ENCODE measurements at regions not wholly inside any gene's neighbourhood (a gene's known extent, or its start where the extent isn't known, plus 50 kb on each side); places are given as distances from the start of the nearest gene placed in this dataset.
A peak's percentile ranks its signal among the peaks of the same experiment; 100 is the strongest.

DNA sequence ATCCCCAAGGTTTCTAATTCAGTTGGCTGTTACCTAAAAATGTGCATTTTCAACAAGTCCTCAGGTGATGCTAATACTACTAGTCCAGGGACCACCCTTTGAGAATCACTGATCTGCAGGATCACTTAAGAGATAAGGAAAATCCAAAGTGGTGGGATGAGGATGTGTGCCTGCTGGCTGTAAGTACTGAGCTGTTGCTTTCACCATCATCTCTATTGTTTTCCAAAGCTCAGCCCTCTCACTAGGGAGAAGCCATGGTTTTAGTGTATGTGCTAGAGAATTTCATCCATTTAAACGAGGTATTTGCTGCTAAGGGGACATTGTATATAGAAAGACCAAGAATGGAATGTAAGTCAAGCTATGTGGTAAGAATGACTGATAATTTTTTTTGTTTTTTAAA is 202.3 kb downstream of the KIF21A start:
- DNase-seq (ENCODE audit: low spot score in 2 of 2), result no peak
- FAIRE-seq, result no peak

DNA sequence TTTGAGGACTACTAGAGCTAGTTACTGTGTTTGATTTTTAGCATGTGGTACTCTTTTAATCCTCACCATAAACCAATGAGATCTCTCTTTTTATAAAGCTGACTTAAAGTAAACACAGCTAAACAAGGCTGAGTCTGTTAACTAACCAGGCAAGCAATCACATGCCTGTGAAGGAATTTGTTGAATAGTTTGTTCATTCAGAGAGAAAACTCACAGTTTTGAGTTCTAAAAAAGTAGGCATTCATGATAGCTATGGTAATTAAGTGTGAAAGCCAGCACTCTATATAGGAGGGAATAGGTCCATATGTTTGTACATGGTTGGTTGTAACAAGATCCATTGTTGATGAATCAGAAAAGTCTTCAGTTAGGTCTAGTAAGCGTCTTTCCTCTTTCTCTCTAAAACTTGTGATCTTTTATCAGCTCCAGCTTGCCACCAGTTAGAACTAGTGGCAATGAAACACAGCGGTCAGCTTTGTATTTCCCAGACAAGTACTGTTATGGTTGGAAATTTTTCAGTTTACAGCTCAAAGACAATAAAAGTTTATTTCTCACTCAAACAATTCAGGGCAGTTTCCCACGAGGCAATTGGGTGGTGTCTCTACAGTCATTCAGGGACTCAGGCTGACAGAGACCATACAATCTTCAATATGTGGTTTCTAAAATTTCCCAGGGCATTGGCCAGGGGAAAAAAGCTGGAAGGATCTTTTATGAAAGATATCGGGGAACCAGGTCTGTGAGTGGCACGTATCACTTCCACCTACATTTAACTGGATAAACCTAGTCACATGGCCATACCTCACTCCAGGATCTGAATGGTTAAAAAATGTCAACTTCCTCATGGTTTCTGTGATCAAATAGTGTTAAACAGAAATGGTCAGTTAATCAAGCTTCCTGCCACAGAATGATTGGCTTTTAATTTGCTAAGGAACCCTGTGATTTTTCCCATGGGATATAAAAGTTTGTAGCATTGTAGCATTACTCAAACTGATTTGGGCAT is 203.1 kb downstream of the KIF21A start:
- FAIRE-seq, result no peak
- DNase-seq (ENCODE audit: low spot score in 2 of 2), result no peak

DNA sequence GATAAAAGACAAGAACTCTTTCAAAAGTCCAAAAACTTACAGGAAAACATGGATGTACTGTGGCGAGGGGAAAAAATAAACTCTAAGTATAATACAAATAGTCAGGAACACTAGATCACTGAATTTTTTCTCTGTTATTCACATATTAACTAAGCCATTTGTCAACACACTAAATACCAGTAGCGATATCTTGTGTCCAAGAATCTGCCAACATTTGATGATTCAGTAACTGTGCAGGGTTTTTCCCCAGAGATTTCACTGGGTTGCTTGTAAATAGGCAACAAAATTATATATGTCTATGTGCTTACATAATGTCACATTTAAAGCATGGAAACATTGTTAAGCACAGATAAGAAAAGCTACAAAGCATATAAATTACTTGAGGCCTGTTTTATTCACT is 205.9 kb downstream of the KIF21A start:
- no peak for FAIRE-seq
- DNase-seq (ENCODE audit: low spot score in 2 of 2), result no peak

DNA sequence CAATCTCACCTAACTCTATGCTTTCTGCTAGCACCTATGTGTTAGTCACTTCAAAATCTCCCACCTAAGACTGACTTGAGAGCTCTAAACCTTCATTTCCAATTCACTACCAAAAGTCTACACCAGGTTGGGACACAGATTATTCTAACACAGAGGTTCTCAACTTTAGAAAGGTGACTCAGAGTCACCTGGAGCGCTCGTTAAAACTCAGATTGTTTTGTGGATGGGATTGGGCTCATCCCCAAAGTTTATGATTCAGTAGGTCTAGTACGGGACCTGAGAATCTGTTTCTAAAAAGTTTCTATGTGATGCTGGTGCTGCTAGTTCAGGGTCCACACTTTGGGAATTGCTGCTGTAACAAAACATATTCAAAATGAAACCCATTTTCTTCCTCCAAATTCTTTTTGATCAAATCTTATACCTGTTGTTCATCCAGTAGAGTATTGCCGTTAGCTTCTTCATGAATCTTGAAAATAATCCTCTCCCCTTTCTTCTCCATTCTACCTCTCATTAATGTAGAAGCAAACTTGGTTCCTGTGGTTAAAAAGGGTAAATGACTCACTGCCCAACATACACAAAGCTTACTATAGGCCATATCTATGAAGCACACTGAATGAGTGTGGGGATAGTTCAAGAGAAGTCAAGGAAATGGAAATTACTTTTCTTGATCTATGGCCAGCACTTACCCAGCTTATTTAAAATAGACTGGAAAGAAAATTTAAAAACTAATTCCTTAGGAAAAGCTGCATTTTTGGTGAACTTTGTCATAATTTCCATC is 206.7 kb downstream of the KIF21A start:
- FAIRE-seq (no peak), DNase-seq (ENCODE audit: low spot score in 2 of 2) (no peak)

DNA sequence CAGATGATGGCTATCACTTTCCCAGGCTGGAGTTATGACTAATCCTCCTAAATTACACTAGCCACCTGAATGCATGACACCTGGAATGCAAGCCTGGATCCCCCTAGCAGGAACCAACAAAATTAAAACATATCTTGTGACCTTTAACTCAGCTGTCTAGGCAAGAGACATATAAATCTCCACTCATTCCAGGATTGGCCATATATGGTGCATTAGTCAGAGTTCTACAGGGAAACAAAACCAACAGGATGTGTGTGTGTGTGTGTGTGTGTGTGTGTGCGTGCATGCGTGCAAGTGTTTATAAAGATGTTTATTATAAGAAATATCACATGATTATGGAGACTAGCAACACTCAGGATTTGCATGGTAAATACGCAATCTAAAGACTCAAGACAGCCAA is 212.8 kb downstream of the KIF21A start:
- FAIRE-seq, result no peak
- no peak for DNase-seq (ENCODE audit: low spot score in 2 of 2)

DNA sequence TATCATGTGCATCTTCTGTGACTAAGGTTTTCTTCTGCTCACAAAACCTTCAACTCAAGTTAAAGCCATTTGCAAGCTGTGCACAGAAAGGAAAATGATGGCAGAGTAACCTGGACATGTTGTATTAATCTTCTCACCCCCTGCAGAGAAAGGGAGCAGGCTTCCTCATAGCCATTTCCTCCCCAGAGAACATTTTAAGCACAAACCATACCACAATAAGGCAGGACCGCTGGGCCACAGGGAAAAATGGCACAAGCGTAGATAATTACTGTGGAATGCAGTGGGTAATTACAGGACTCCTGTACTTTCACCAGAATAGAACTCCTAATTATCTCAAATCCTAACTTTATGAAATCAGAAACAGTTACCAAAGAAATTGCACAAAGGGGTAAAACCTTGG is 215.7 kb downstream of the KIF21A start:
- no peak for FAIRE-seq
- no peak for DNase-seq (ENCODE audit: low spot score in 2 of 2)

DNA sequence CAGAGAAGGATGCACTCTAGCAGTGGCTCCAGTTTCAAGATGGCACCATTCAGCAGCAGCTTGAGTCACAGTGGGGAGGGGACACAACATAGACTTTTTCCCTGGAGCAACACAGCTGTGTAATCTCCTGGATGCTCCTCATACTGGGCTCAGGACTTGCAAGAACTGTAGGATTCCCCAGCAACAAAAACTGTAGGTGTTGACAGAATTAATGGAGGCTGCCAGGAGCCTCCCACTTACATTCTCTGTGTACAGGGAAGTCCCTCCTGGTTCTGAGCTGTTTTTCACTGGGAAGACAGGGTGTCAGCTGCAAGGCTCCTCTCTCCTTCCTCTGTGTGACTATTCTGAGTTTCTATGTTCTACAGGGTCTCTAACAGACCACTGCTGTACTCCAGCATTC is 217.9 kb downstream of the KIF21A start:
- DNase-seq (ENCODE audit: low spot score in 2 of 2) (no peak), FAIRE-seq (no peak)

DNA sequence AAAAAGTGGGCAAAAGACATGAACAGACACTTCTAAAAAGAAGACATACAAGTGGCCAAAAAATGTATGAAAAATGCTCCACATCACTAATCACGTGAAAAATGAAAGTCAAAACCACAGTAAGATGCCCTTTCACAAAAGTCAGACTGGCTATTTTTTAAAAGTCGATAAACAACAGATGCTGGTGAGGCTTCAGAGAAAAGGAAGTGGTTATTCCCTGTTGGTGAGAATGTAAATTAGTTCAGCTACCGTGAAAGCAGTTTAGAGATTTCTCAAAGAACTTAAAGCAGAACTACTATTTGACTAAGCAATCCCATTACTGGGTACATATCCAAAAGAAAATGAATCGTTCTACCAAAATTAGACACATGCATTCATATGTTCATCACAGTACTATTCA is 237.0 kb downstream of the KIF21A start:
- FAIRE-seq, result no peak

DNA sequence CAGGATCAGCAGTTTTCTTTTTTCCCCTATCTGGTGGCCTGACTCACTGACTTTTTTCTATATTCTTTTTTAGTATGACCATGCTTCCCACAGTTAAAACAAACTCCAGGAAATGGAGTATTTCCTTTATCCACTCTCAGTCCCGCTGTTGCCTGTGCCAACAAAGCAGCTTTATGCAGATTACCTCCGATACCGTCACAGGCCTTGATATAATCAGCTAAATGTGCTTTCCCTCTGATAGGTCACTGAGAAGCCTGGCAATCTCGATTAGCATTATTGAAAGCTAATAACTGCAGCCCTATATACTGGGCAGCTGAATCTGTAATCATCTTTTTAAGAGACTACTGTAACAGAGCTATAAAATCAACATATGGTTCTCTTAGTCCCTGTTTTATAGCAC is 243.6 kb downstream of the KIF21A start:
- DNase-seq (ENCODE audit: low spot score in 2 of 2) (no peak), FAIRE-seq (no peak)

More for the DNA sequence above, 237.0 kb downstream of the KIF21A start:
- DNase-seq (ENCODE audit: low spot score in 2 of 2), result no peak

DNA sequence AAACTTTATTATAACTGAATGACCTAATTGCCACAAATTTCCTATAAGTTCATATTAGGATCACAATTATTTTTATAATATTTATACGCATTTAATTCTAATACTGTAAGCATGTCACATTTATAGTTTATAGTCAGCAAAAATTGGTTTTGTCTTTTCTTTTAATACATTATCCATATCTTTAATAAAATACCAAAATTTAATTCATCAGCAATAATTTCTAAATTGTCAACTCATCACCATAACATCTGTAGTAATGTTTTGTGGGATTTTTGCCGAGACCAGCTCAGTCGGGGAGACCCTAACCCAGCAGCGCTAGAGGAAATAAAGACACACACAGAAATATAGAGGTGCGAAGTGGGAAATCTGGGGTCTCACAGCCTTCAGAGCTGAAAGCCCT is 254.2 kb downstream of the KIF21A start:
- peak; percentile 15 for FAIRE-seq
- DNase-seq (ENCODE audit: low spot score in 2 of 2), result no peak

DNA sequence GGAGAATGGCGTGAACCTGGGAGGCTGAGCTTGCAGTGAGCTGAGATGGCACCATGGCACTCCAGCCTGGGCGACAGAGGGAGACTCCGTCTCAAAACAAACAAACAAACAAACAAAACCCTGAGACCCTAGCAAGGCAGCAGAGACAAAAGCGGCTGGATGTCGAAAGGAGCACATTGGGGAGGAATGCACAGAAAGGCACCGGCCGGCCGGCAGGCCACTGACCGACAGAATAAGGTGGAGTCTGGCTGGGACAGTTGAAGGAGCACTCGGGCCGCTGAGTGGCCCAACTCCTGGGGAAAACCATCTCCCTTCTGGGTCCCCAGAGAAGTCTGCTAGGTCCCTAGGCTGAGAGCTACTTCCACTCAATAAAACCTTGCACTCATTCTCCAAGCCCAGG is 256.2 kb downstream of the KIF21A start:
- DNase-seq (ENCODE audit: low spot score in 2 of 2) (no peak), FAIRE-seq (no peak)

DNA sequence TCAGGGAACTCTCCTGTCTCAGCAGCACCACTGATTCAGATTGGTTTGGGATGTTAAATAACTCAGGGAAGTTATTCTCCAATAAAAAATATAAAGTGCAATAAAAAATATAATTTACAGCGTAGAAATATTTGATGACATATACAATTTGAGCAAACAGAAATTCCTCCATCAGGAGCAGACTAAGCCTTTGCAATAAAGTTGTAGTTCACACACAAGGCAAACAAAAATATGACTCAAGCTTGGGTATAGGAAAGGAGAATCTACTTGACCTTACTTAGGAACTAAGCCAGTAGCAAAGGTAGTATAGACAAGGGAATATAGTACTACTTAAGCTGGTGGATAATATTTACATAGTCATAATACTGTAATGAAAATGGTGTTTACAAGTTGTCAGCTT is 264.1 kb downstream of the KIF21A start:
- DNase-seq (ENCODE audit: low spot score in 2 of 2) (no peak), FAIRE-seq (no peak)

DNA sequence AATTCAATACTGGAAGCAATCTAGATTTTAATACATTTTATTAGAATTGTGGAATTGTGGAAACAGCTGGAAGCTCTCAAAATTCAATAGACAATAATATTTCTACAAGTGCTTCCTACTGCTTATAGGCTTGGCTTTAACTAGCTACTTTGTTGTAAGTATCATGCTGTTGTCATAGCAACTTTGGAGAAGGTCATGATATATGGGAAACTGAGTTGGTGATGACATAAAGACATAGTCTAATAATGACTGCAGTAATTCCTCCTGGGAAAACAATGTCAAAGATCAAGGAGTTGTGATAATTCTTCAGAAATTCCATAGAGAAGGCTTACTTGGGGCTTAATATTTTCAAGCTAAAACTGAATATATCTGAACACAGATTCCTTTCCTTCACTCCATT is 266.6 kb downstream of the KIF21A start:
- no peak for FAIRE-seq
- DNase-seq (ENCODE audit: low spot score in 2 of 2), result no peak

DNA sequence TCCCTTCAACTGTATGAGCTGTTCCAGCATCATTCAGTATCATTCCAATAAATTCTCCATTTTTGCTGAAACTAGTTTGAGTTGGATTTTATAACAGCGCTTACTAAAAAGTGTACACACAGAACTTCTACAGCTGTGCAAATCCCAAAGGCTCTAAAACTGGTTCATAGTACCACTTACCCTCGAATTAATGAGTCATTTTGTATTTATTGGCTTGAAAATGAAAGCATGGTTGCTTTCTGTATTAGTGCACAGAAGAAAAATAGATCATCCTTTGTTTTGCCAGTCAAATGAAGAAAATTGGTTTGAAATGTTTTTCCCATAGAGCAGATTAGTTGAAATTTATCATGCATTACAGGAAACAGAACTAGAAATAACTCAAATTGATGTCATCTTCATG is 268.3 kb upstream of the CPNE8 start:
- DNase-seq (ENCODE audit: low spot score in 2 of 2), result no peak
- FAIRE-seq, result no peak

DNA sequence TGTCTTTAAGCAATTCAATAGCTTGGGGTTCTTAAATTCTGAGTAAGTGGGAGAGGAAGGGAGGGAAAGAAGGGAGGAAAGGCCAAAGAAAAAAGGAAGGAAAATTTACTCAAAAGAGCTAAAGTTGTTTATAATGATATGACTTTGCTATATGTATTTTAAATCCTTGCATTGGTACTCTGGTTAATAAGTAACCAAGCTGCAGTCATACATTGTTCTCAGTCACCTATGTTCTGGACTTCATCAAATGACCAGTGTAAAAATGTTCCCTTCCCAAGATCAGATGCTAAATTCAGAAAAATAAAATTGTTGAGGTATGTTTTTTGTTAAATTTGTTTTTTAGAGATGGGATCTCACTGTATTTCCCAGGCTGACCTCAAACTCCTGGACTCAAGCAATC is 259.9 kb upstream of the CPNE8 start:
- no peak for DNase-seq (ENCODE audit: low spot score in 2 of 2)
- FAIRE-seq, result no peak

DNA sequence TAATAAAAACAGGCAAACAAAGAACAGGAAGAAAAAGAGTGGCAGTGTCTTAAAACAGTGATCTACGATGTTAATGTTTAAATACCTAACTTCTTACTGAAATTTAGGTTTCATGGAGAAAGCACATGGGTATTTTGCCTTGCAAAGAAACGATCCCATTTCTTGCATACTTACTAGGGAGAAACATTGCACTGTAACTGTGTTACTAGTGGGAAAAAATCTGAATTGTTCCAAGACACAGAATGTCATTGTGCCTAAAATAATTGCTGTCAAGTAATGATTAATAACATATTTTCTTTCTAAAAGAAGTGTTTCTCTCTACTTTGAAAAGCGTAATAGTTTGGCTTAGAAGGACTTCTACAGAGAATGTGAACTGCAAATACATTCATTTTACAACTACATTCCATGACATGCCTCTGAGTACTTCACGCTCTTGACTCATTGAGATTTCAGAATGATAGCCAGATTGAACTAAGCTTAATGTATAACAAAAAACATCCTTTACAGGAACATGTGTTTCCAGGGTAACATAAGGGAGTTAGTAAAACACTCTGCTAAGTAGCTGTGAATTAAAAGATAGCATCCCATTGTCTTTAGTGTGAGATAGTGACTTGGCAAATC is 256.2 kb upstream of the CPNE8 start:
- FAIRE-seq (no peak), DNase-seq (ENCODE audit: low spot score in 2 of 2) (no peak)

DNA sequence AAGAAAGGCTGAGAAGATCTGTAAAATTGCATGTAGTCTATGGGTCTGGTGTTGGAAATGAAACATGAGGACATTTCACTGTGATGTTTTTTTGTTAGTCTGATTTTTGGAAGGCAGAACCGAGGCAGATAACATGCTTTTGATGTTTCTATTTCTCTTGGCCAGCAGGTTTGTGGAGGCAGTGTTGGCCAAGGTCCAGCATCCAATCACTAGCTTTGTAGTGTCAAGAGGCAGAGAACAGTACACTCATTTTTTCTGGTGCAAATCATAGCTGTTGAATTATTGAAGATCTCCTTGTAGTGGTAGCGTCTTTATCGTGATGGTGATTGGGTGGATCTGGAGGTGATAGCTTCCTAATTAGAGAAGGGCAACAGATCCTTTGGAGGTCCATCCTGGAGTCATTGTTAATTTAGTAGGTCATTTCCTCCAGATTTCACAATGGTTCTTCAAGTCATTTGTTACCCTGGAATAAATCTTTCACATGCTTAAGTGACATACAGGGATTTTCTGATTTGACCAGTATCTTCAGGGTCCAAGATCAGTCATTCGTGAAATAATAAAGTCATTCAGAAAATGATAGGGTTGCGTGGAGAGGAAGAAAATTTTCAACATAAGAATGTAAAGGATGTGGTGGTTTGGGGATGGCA is 252.4 kb upstream of the CPNE8 start:
- DNase-seq (ENCODE audit: low spot score in 2 of 2), result no peak
- no peak for FAIRE-seq

DNA sequence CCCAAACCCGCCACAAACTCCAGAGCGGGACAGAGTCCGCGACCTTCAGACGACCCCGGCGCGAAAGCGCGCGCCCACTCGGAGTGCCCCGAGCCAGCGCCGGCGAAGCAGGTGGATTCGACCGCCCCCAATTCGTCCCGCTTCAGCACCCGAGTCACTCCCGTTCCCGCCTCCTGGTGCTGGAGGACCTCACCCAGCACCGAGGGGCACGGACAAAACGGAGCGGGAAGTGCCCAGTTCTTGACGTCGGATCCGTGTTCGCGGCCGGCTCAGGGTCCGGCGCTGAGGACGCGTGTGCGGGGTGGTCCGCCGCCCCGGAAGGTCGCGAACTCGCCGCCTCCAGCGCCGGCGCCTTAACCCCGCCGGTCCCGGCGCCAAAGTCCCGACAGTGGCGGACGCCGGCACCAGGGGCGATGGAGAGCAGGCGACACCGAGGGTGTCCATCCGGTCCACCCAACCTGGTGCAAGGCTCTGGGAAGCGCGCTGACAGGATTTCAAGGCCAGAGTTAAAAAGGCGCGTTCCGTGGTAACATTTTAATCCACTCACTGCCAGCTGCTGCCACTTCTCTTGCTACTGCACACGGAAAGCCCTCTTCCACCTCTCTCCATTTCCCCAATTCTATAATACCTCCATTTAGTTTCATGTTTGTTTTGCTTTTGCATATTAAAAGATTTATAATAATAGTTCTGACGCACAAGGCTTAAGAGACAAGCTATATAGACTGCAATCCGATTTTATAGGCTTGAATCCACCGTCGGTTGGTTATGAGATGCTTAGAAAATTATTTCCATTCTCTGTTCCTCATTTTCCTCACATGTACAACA is 240.0 kb upstream of the CPNE8 start:
- DNase-seq (ENCODE audit: low spot score in 2 of 2) (peak in 1 of 2 donors; percentile 55), FAIRE-seq (no peak)

DNA sequence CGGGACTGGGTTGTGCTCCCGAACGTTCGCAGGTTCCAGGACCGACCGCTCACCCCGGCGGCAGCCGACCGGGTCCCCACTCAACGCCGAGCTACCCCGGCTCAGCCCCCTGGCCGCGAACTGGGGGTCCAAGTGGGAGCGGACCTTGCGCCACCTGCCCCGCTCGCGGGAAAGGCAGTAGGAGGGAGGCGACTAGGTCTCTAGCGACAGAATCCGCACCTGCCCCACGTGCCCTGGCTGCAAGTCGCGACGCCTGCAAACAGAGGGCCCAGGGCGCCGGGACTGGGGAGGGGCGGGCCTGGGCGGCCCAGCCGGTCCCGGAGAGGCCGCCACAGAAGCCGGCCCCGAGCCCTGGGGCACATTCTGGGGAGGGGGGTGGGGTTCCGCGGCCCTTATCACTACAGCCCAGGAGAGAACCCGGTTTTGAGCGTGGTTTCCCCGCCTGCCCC is 239.2 kb upstream of the CPNE8 start:
- peak in 1 of 2 donors; percentile 24 for DNase-seq (ENCODE audit: low spot score in 2 of 2)
- FAIRE-seq, result no peak

DNA sequence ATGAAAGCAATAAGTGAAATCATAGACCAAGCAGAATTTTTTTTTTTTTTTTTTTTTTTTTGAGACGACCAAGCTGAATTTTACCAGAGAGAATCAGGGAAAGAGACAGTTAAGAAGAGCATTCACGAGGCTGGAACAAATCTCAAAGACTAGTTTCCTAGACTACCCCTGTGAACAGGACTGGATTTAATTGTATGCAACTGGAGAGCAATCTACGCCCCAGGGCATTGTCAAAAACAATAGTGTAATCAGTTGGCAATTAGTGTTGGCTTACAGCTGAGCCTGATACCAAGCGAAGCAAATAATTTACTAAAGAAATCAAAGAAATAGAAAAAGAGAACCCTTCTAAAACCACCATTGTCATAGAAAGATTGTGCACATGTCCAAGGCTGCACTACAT is 232.9 kb upstream of the CPNE8 start:
- DNase-seq (ENCODE audit: low spot score in 2 of 2) (no peak), FAIRE-seq (no peak)
